ENCODE measurements at regions not wholly inside any gene's neighbourhood (a gene's known extent, or its start where the extent isn't known, plus 50 kb on each side); places are given as distances from the start of the nearest gene placed in this dataset.

DNA sequence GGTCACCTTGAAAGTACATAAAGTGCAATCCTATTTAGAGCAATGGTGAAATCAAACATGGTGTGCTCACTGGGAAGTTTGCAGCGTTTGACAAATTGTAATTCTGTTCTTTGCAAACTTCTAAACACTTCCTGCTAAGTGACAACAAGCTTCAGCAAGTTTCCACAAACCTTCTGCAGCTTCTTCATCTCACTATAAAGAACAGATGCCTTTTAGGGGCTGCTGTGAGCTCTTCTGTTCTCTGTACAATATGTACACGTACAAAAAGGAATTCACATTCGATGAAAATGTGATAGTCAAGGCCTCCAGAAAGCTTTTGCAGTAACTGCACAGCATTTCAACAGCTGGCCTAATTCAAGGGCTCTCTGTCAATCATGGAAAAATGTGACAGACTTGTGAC, 543.1 kb downstream of the CETN3 start:
- DNase-seq (ENCODE audit: extremely low spot score) = no peak
- Histone ChIP-seq H3K27me3 (no peaks in the 10 kb centered on the region), H3K27ac (replicated peaks in 1 of 4) (no peak overlapping the region), H3K9me3 (no peaks in the 10 kb centered on the region), H3K4me1 (no peaks in the 10 kb centered on the region), H3K36me3 (no peaks in the 10 kb centered on the region), H3K4me3 (no peak overlapping the region)
- TF ChIP-seq, protein P1, sequence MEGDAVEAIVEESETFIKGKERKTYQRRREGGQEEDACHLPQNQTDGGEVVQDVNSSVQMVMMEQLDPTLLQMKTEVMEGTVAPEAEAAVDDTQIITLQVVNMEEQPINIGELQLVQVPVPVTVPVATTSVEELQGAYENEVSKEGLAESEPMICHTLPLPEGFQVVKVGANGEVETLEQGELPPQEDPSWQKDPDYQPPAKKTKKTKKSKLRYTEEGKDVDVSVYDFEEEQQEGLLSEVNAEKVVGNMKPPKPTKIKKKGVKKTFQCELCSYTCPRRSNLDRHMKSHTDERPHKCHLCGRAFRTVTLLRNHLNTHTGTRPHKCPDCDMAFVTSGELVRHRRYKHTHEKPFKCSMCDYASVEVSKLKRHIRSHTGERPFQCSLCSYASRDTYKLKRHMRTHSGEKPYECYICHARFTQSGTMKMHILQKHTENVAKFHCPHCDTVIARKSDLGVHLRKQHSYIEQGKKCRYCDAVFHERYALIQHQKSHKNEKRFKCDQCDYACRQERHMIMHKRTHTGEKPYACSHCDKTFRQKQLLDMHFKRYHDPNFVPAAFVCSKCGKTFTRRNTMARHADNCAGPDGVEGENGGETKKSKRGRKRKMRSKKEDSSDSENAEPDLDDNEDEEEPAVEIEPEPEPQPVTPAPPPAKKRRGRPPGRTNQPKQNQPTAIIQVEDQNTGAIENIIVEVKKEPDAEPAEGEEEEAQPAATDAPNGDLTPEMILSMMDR (IDR thresholded peaks at IDR 0.05) = no peak
- TF ChIP-seq EP300 (IDR thresholded peaks at IDR 0.05) (no peak), POLR2A (IDR thresholded peaks at IDR 0.05; ENCODE audit: low read depth) (no peak), POLR2AphosphoS5 (IDR thresholded peaks at IDR 0.05) (no peak)
- WGBS = 74% methylated on average over 3 of the region's 3 CpGs
- intact Hi-C loops (cut with DNase I) = no loop called here

DNA sequence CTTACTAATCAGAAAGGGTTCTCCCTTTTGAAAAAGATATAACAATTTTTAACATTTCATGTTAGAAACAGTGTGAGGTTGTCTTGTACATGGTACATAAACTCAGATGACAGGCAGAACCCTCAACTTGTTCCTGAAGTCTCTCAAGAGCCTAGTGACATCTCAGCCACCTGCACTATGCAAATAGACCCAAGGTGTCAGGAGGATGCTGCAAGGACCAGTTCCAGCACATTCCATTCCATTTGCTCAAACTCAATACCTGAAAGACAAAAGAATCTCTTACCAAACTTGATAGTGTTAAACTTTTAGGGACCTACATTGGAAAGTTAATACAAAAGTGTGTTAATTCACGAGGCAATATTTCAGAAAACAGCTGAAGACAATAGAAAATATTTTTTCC, 544.6 kb downstream of the CETN3 start:
- H3K4me3 ChIP-seq = no peak overlapping the region
- H3K4me1 ChIP-seq = no peaks in the 10 kb centered on the region
- WGBS = 93% methylated on average over 1 of the region's 1 CpG
- no peaks in the 10 kb centered on the region for H3K9me3 ChIP-seq
- TF ChIP-seq POLR2AphosphoS5 (IDR thresholded peaks at IDR 0.05) (no peak), POLR2A (IDR thresholded peaks at IDR 0.05; ENCODE audit: low read depth) (no peak)
- H3K27ac ChIP-seq (replicated peaks in 1 of 4) = no peak overlapping the region
- H3K36me3 ChIP-seq = no peaks in the 10 kb centered on the region
- intact Hi-C loops (cut with DNase I) = no loop called here
- DNase-seq (ENCODE audit: extremely low spot score) = no peak
- H3K27me3 ChIP-seq = no peaks in the 10 kb centered on the region

DNA sequence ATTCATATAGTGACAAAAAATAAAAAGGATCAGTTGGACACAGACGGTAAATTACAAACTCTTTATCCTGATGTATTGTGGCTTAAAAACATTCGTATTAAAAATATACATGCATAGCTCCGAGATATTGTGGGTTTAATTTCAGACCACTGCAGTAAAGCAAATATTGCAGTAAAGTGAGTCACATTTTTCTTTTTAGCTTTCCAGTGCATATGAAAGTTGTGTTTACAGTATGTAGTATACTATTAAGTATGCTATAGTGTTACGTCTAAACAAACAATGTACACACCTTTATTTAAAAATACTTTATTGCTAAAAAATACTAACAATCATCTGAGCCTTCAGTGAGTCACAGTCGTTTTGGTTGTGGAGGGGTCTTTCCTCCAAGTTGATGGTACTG, 551.8 kb downstream of the CETN3 start:
- Histone ChIP-seq H3K36me3 (no peaks in the 10 kb centered on the region), H3K4me1 (no peaks in the 10 kb centered on the region)
- intact Hi-C loops (cut with DNase I) = no loop called here

DNA sequence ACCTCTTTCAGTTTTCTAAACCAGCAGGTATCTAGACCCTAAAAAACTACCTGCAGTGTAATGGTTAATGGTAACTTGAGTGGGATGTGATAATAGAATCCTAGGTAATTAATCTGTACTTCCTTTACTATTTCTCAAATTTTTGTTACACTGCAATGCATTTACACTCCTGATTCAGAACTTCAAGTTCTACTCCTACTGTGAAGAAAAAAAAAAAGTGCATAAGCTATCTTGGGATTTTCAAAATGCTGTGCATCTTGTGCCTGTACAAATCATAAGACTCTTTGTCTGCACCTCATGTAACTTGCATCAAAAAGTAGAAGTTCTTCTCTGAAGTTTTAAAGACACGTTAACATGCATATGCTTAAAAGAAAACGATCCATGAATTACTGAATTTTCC, 554.1 kb downstream of the CETN3 start:
- TF ChIP-seq POLR2A (IDR thresholded peaks at IDR 0.05; ENCODE audit: low read depth) (no peak), POLR2AphosphoS5 (IDR thresholded peaks at IDR 0.05) (no peak), EP300 (IDR thresholded peaks at IDR 0.05) (no peak)
- TF ChIP-seq, protein P1 (IDR thresholded peaks at IDR 0.05) = no peak

More for the DNA sequence above, 551.8 kb downstream of the CETN3 start:
- Histone ChIP-seq H3K9me3 (no peaks in the 10 kb centered on the region), H3K4me3 (no peak overlapping the region), H3K27ac (replicated peaks in 1 of 4) (no peak overlapping the region), H3K27me3 (no peaks in the 10 kb centered on the region)
- WGBS = 90% methylated on average over 5 of the region's 5 CpGs
- DNase-seq (ENCODE audit: extremely low spot score) = no peak
- TF ChIP-seq EP300 (IDR thresholded peaks at IDR 0.05) = no peak
- TF ChIP-seq, protein P1 (IDR thresholded peaks at IDR 0.05) = no peak
- no peak for TF ChIP-seq POLR2AphosphoS5 (IDR thresholded peaks at IDR 0.05)
- TF ChIP-seq POLR2A (IDR thresholded peaks at IDR 0.05; ENCODE audit: low read depth) = no peak

DNA sequence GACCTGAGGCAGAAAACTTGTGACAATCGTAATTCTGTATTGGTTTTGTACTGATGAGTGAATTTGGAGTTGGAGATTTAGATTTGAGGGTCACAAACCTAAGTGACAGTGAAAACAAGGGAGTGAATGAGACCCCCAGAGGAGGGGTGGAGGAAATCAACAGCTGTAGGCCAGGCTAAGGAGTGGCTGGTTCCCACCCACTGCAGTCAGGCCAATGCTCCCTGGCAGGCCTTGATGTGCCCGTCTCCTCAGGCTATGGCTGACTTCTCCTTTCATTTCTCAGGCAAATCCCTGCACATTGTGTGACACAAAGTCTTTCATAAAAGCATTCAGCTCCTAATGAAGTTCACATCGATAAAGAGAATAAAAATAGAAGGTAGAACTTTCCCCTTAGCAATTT, 557.6 kb downstream of the CETN3 start:
- Histone ChIP-seq H3K9me3 (no peaks in the 10 kb centered on the region), H3K4me3 (no peak overlapping the region), H3K4me1 (peaks cover 0 to 7% (median 5%) of the 10 kb centered on the region in 4 donors), H3K36me3 (no peaks in the 10 kb centered on the region), H3K27ac (replicated peaks in 1 of 4) (no peak overlapping the region), H3K27me3 (no peaks in the 10 kb centered on the region)
- DNase-seq (ENCODE audit: extremely low spot score) = no peak
- WGBS = 80% methylated on average over 3 of the region's 3 CpGs
- intact Hi-C loops (cut with DNase I) = no loop called here
- TF ChIP-seq POLR2AphosphoS5 (IDR thresholded peaks at IDR 0.05) (no peak), POLR2A (IDR thresholded peaks at IDR 0.05; ENCODE audit: low read depth) (no peak), EP300 (IDR thresholded peaks at IDR 0.05) (no peak)
- TF ChIP-seq, protein P1 (IDR thresholded peaks at IDR 0.05) = no peak

More for the DNA sequence above, 554.1 kb downstream of the CETN3 start:
- intact Hi-C loops (cut with DNase I) = no loop called here
- WGBS = 96% methylated on average over 2 of the region's 2 CpGs
- H3K4me1 ChIP-seq = no peaks in the 10 kb centered on the region
- H3K4me3 ChIP-seq = no peak overlapping the region
- no peaks in the 10 kb centered on the region for H3K36me3 ChIP-seq
- no peak overlapping the region for H3K27ac ChIP-seq (replicated peaks in 1 of 4)
- no peak for DNase-seq (ENCODE audit: extremely low spot score)
- no peaks in the 10 kb centered on the region for H3K9me3 ChIP-seq
- no peaks in the 10 kb centered on the region for H3K27me3 ChIP-seq

Data from esophagus muscularis mucosa (tissue), 4 donors.